ENCODE measurements at regions not wholly inside any gene's neighbourhood (a gene's known extent, or its start where the extent isn't known, plus 50 kb on each side); places are given as distances from the start of the nearest gene placed in this dataset.

- DNase-seq (ENCODE audit: low spot score) = no peak
Measured at GRCh38 chr12:59928416-59928815, 332.6 kb downstream of the SLC16A7 start.

GRCh38 chr12:59929110-59929509 lies 333.3 kb downstream of the SLC16A7 start:
- DNase-seq (ENCODE audit: low spot score) = no peak

- no peak for DNase-seq (ENCODE audit: low spot score)
Measured at GRCh38 chr12:59934486-59934885, 338.7 kb downstream of the SLC16A7 start.

DNA sequence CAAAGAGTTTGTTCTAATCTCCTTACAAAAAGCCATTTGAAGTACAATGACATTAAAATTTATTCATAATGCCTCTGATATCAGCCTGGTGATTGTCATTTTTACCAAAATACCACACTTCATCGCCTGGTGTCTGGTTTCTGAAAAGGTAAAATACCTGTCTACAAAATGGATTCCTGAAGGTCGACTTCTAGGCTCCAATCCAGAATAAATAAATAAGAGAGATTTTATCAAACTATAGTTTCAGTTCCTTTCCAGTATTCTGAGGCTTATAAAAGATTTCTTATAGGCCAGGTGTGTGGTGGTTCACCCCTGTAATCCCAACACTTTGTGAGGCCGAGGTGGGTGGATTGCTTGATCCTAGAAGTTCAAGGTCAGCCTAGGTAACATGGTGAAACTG lies 340.7 kb downstream of the SLC16A7 start:
- no peak for DNase-seq (ENCODE audit: low spot score)

DNA sequence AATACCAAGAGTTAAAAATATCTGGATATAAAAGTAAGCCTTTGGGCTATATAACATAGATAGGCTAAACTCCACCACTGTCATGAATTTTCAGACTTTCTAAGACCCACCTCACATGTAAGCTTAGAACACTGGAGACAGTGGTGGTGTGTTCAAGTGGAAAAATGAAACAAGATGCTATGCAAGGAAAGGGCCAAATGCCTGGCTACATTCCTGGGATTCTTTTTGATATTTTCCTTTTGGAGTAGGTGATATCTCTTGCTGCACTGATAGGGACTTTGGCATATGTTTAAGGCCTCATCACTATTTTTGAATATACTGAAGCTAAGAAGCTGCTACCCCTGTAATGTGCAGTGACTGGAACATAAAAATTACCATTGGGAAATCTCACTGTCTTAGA lies 341.3 kb downstream of the SLC16A7 start:
- DNase-seq (ENCODE audit: low spot score) = no peak

DNA sequence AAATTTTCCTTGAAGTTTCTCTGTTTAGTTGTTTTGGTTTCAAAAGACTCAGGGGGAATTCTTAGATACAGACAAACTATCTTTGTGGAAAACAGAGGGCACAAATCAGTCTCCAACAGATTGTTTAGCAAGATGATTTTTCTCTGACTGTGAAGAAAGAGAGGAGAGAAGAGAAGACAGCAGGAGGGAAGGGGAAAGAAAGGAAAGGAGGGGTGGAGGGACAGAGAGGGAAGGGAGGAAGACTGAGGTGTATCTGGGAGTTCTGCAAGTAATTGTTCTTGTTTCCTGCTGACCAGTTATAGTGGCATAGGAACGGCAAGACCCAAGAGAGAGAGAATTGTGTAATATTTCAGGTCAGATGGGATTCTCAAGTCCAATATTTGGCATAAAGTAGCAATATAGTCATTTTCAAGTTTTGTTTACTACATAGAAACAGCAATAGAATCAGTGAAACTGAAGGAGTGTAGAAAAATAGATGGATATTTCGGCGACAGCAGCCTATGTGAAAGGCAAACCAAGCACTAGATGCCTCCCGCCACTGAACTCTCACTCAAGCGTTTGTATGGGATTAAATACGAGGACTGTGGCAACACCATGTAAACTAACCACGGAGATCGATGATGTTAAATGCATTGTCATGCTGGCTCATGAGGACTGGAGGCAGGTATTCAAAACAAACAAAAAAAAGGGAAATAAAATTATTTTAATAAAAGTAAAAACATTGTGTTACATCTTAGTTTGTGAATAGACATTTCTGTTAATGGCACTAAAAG lies 342.5 kb downstream of the SLC16A7 start:
- no peak for DNase-seq (ENCODE audit: low spot score)

- no peak for DNase-seq (ENCODE audit: low spot score)
Measured at GRCh38 chr12:59940631-59941342, 345.0 kb downstream of the SLC16A7 start.

- DNase-seq (ENCODE audit: low spot score) = no peak
Measured at GRCh38 chr12:59941461-59941860, 345.6 kb downstream of the SLC16A7 start.

GRCh38 chr12:59944177-59944576 lies 348.3 kb downstream of the SLC16A7 start:
- no peak for DNase-seq (ENCODE audit: low spot score)

DNA sequence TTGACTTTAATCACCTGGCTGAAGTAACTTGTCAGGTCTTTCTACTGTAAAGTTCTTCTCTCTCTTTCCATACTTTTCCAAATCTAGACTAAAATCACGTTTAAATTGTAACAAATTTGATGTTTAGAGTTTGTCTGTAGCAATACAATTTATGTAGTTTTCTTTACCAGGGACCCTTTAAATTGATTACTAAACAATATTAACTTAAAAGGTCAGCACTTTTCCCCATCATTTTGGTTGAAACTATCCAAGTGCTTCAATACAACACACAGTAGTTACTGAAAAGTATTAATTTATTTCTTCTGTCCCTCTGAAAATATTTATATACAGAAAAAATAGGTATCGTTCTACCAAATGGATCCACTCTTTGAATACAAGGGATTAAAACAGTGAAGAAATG lies 350.8 kb downstream of the SLC16A7 start:
- no peak for DNase-seq (ENCODE audit: low spot score)

DNA sequence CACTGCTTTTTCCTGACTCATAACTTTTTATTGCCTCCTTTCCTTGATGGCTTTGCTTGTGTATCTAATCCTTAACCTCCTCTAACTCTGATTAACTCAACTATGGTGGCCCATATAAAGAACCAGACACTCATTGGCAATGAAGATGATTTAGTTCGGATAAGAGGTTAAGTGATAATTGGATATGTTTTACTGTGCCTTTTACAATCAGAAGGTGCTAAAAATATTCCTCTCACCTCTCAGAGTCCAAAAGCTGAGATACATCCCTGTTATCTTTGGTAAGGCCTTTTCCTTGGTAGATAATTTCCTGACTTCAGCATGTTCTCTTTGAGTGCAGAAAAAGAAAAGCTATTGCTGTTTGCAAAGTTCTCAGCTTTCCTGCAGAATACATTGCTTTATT lies 367.7 kb downstream of the SLC16A7 start:
- DNase-seq (ENCODE audit: low spot score) = no peak

- DNase-seq (ENCODE audit: low spot score) = no peak
Measured at GRCh38 chr12:59972905-59973304, 377.1 kb downstream of the SLC16A7 start.

- DNase-seq (ENCODE audit: low spot score) = no peak
Measured at GRCh38 chr12:59973515-59973914, 377.7 kb downstream of the SLC16A7 start.

DNA sequence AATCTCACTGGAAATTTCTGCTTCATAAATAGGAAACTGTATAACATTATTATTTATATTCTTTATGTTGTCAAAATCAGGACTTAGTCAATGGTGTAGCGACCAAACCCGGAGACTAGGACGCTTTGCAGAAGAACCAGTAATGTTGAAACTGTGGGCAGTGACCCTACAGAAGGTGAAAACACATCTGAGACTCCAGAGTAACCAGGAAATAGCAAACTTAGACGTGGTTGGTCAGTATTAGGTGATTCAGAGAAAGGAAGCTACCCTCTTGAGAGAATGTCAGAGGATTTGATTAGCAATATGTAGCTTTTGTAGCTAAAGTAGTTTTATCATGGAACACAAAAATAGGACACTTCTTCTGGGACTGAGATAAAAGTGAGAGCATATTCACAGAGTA lies 381.9 kb downstream of the SLC16A7 start:
- DNase-seq (ENCODE audit: low spot score) = no peak

DNA sequence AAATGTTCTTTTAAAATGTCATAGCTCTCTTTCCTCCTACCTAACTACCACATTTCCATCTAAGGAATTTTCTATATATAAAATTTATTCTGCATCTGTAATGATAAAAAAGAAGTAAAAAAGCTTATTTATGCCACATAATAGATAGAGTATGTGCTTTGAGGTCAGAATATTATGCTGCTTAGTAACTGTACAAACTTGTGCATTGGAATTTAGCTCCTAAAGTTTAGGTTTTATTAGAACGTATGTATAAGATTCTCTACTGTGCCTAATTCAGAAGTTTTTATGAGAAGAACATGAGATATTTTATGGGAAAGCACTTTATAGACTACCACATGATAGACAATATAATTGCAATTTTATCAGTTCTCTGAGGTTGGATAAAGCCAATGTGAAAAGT lies 384.6 kb downstream of the SLC16A7 start:
- DNase-seq (ENCODE audit: low spot score) = no peak

DNA sequence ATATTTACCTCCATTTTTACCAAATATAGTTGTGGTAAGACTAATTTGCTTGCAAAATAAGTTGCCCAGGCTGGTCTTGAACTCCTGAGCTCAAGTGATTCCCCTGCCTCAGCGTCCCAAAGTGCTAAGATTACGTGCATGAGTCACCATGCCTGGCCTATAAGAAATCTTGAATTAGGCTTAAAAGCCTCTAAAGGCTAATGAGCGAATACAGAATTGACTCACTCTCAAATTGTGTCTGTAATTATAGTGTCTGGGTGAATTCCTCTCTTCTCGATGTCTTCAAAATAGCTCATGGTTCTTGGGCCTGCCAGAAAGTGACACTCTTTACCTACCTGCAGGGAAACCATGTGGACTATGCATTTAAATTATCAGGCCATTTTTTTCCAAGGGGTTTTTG lies 403.5 kb downstream of the SLC16A7 start:
- DNase-seq (ENCODE audit: low spot score) = no peak

GRCh38 chr12:60010486-60010885 lies 414.7 kb downstream of the SLC16A7 start:
- no peak for DNase-seq (ENCODE audit: low spot score)

DNA sequence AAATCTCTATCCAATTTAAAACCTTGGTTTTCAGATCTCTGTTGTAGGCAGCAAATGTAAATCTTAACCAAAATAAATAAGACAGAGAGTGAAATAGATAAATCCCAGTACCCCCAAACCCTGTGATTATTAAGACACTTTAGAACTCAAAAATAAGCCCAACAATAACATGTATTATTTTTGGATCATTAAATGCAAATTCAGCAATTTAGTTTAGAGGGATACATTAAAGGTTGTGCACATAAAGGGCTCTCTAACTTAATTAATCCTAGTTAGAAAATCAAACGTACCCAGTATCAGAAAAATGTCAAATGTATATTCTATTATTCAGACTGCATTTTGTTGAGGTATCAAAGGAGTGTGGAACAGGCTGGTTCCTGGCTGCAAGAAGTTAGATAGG lies 416.8 kb downstream of the SLC16A7 start:
- no peak for DNase-seq (ENCODE audit: low spot score)

- DNase-seq (ENCODE audit: low spot score) = no peak
Measured at GRCh38 chr12:60014436-60014835, 418.6 kb downstream of the SLC16A7 start.

- no peak for DNase-seq (ENCODE audit: low spot score)
Measured at GRCh38 chr12:60020068-60020467, 424.2 kb downstream of the SLC16A7 start.

- DNase-seq (ENCODE audit: low spot score) = no peak
Measured at GRCh38 chr12:60021235-60021634, 425.4 kb downstream of the SLC16A7 start.

GRCh38 chr12:60027266-60027665 lies 431.4 kb downstream of the SLC16A7 start:
- no peak for DNase-seq (ENCODE audit: low spot score)

GRCh38 chr12:60034147-60034546 lies 438.3 kb downstream of the SLC16A7 start:
- no peak for DNase-seq (ENCODE audit: low spot score)

- DNase-seq (ENCODE audit: low spot score) = peak; percentile 15
Measured at GRCh38 chr12:60035835-60036234, 440.0 kb downstream of the SLC16A7 start.

All from putamen (tissue), 1 donor.